ENCODE measurements at regions not wholly inside any gene's neighbourhood (a gene's known extent, or its start where the extent isn't known, plus 50 kb on each side); places are given as distances from the start of the nearest gene placed in this dataset.

DNA sequence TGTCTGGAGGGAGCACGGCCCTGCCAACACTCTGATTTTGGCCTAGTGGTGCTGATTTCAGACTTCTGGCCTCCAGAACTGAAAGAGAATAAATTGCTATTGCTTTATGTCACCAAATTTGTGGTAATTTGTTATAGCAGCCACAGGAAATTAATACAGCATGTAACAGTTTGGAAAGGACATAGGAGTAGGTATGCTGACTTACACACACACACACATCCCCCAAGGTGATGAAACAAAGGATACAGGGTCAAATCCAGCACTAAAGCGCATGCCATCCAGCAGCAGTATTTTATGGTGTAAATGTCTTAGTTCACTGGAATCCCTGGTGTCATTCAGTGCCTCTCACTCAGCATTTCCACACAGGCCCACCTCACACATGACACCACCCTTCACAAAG is 72.2 kb upstream of the MAN1A2 start:
- no peaks in the 10 kb centered on the region for H3K36me3 ChIP-seq (ENCODE audit: low read depth)
- ATAC-seq (no peak), DNase-seq (no peak)
- H3K4me3 ChIP-seq = no peak overlapping the region
- intact Hi-C loops (cut with DNase I, micrococcal nuclease) = no loop called here
- H3K4me1 ChIP-seq (ENCODE audit: low read depth) = no peaks in the 10 kb centered on the region
- no peaks in the 10 kb centered on the region for H3K9me3 ChIP-seq
- TF ChIP-seq, protein P1, sequence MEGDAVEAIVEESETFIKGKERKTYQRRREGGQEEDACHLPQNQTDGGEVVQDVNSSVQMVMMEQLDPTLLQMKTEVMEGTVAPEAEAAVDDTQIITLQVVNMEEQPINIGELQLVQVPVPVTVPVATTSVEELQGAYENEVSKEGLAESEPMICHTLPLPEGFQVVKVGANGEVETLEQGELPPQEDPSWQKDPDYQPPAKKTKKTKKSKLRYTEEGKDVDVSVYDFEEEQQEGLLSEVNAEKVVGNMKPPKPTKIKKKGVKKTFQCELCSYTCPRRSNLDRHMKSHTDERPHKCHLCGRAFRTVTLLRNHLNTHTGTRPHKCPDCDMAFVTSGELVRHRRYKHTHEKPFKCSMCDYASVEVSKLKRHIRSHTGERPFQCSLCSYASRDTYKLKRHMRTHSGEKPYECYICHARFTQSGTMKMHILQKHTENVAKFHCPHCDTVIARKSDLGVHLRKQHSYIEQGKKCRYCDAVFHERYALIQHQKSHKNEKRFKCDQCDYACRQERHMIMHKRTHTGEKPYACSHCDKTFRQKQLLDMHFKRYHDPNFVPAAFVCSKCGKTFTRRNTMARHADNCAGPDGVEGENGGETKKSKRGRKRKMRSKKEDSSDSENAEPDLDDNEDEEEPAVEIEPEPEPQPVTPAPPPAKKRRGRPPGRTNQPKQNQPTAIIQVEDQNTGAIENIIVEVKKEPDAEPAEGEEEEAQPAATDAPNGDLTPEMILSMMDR (IDR thresholded peaks at IDR 0.05) = no peak

DNA sequence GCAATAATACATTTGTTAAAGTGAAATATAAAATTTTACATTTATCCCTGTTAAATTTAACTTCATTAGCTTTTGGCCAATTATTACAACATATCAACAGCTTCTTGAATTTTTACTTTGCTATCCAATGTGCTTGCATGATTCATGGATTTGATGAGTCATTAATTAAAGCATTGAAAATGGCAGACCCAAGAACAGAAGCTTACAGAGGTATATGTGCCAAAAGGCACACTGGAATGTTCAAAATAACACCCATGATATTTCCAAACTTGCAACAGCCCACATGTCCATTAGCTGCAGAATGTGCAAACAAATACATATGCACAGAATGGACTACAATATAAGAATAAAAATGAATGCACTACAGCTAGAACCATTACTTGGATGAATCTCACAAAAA is 76.4 kb upstream of the MAN1A2 start:
- TF ChIP-seq, protein P1 (IDR thresholded peaks at IDR 0.05) = no peak
- intact Hi-C loops (cut with DNase I, micrococcal nuclease) = no loop called here
- DNase-seq = no peak
- no peaks in the 10 kb centered on the region for H3K36me3 ChIP-seq (ENCODE audit: low read depth)
- no peaks in the 10 kb centered on the region for H3K9me3 ChIP-seq
- no peak overlapping the region for H3K4me3 ChIP-seq
- no peaks in the 10 kb centered on the region for H3K4me1 ChIP-seq (ENCODE audit: low read depth)
- ATAC-seq = no peak

DNA sequence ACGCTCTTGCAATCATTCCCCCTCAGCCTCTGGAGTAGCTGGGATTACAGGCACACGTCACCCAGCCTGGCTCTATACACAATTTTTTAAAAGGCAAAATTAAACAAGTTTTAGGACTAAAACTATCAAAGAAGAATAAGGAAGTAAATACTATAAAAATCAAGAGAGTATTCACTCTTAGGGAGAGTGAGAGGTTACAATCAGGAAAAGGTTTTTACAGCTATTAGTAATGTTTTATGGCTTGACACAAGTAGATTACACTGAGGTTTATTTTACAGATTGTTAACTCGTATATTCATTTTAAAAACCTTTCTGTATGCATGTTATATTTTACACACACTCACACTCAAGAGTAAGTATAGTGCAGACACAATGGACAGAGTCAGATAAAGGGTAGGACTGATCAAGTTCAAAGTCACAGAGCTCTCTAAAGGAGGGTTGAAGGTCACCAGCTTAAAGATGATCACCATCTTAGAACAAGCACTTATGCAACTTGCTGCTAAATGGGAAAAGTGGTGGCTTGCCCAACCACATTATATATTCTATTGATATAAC is 77.9 kb upstream of the MAN1A2 start:
- intact Hi-C loops (cut with DNase I, micrococcal nuclease) = loop anchor here (10.0 kb wide), 2 partner anchors 165 to 225 kb away; partner anchors contain the start of genes TRIM45 (in 1 of the 2) and TTF2 (in 1 of the 2)

DNA sequence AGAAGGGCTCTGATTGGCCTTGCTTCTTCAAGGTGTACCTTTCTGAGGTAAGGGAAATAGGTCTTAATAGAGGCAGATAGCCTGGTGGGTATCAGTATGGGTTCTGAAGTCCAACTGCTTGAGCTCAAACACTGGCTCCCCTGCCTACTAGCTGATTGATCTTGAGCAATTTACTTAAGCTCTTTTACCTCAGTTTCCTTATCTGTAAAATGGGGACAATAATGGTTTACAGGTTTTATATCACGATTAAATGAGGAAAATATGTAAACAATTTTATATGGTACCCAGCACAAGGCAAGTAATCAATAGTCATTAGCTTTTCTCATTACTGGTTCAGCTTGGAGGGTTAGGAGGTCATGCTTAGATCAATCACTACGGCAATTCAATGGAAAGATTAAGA is 75.8 kb upstream of the VTCN1 start:
- ATAC-seq (no peak), DNase-seq (no peak)
- H3K4me1 ChIP-seq (ENCODE audit: low read depth) = no peaks in the 10 kb centered on the region
- no peaks in the 10 kb centered on the region for H3K9me3 ChIP-seq
- no peaks in the 10 kb centered on the region for H3K36me3 ChIP-seq (ENCODE audit: low read depth)
- H3K4me3 ChIP-seq = no peak overlapping the region
- intact Hi-C loops (cut with DNase I, micrococcal nuclease) = loop anchor here (10.0 kb wide), 2 partner anchors 162 to 222 kb away; partner anchors contain the start of genes TRIM45 (in 1 of the 2) and TTF2 (in 1 of the 2)
- TF ChIP-seq, protein P1 (IDR thresholded peaks at IDR 0.05) = no peak

More for the DNA sequence above, 77.9 kb upstream of the MAN1A2 start:
- ATAC-seq (peak; percentile 90), DNase-seq (no peak)
- TF ChIP-seq, protein P1 (IDR thresholded peaks at IDR 0.05) = no peak
- Histone ChIP-seq H3K4me3 (no peak overlapping the region), H3K36me3 (ENCODE audit: low read depth) (no peaks in the 10 kb centered on the region), H3K9me3 (no peaks in the 10 kb centered on the region), H3K4me1 (ENCODE audit: low read depth) (no peaks in the 10 kb centered on the region)

DNA sequence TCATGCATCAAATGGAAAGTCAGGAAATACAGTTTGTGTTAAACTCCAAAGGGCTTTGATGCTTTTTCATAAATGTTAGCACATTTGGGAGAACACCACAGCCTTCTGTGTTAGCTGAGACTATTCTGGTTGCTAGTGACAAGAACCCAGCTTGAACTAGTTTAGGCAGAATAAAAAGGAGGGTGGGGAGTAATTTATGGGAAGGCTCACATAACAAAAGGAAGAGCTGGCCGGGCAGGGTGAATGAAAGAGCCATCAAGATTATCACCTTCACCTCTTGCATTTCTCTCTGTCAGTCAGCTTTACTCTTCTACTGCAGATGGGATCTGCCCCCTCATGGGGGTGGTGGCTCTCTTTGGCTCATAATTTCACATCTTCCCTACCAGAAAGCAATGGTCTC is 75.4 kb upstream of the VTCN1 start:
- Histone ChIP-seq H3K9me3 (no peaks in the 10 kb centered on the region), H3K4me3 (no peak overlapping the region), H3K36me3 (ENCODE audit: low read depth) (no peaks in the 10 kb centered on the region), H3K4me1 (ENCODE audit: low read depth) (no peaks in the 10 kb centered on the region)
- ATAC-seq (no peak), DNase-seq (no peak)
- TF ChIP-seq, protein P1 (IDR thresholded peaks at IDR 0.05) = no peak
- intact Hi-C loops (cut with DNase I, micrococcal nuclease) = loop anchor here (10.0 kb wide), 2 partner anchors 161 to 221 kb away; partner anchors contain the start of genes TRIM45 (in 1 of the 2) and TTF2 (in 1 of the 2)
